Psoas muscle (tissue), 7 donors: ENCODE measurements at regions not wholly inside any gene's neighbourhood (a gene's known extent, or its start where the extent isn't known, plus 50 kb on each side); places are given as distances from the start of the nearest gene placed in this dataset.

Experiments
- ATAC-seq, 4 donors: fragments of 200-7000 bp; cut with Tn5 transposase; one replicate each; pipeline ENCODE4 v1.9.1; 2020; ENCODE audit warnings: moderate library complexity in 3 of 4, mild to moderate bottlenecking in 2 of 4
- DNase-seq, 2 donors: peaks; one replicate each; pipeline ENCODE4 v3.0.0-alpha.2; 2020
- H3K27ac ChIP-seq: fragments of 200-600 bp; one replicate; pipeline ENCODE4 v1.8.0; 2022
- H3K27me3 ChIP-seq, 3 donors: fragments of 200-600 bp in 1 of 3; one replicate each; pipeline versions ENCODE4 v1.6.1 to v1.8.0; 2013 to 2022; ENCODE audit warnings: low read length in 2 of 3, mild to moderate bottlenecking in 2 of 3, moderate library complexity in 1 of 3; ENCODE audit not compliant: insufficient read depth in 3 of 3
- H3K36me3 ChIP-seq, 2 donors: fragments of 200-600 bp in 1 of 2; one replicate each; pipeline versions ENCODE4 v1.6.1 to v1.8.0; 2013 to 2022; ENCODE audit warnings: low read depth in 1 of 2, mild to moderate bottlenecking in 1 of 2, moderate library complexity in 1 of 2; ENCODE audit not compliant: insufficient read depth in 1 of 2
- H3K4me1 ChIP-seq: fragments of 200-600 bp; one replicate; pipeline ENCODE4 v1.8.0; 2022
- H3K4me3 ChIP-seq: fragments of 200-600 bp; one replicate; pipeline ENCODE4 v1.8.0; 2022; ENCODE audit warnings: mild to moderate bottlenecking
- H3K9me3 ChIP-seq: fragments of 200-600 bp; one replicate; pipeline ENCODE4 v1.8.0; 2022
- CTCF ChIP-seq: fragments of 200-600 bp; IDR thresholded peaks from one replicate; pipeline ENCODE4 v1.8.0; 2022; ENCODE audit warnings: antibody characterized with exemption
- WGBS, 3 donors: extraction: QIAGEN DNeasy Blood & Tissue Kit; methylation state at CpG; one replicate each; pipeline versions ENCODE4 v1.1.6 to v1.1.7; 2013; 5-methylcytosine and 5-hydroxymethylcytosine counted together
- intact Hi-C, 2 donors: fragments of 100-400 bp; cut with DNase I; formaldehyde crosslinking; loops; one replicate each; pipeline versions ENCODE4 v1.11.0 to v1.14.2; 2022
- donor health status: healthy with polysubstance abuse.
- donor health status: DM: no; HTN: no; CAD: no; lungs with moderate emphysema.
- donor health status: Bipolar disorder and iron deficiency.
- donor health status: healthy.
- donor health status: DM: yes; HTN: yes; CAD: no.
- donor health status: DM: no; HTN: no; CAD: no.
- donor health status: DM: yes; HTN: yes; CAD: no.

GRCh38 chr13:91193358-91193757, 154.1 kb upstream of the MIR17HG start:
- no peaks in the 10 kb centered on the region for H3K27me3 ChIP-seq
- no peak overlapping the region for H3K27ac ChIP-seq
- no peak overlapping the region for H3K4me3 ChIP-seq
- no peak for TF ChIP-seq CTCF
- no peaks in the 10 kb centered on the region for H3K9me3 ChIP-seq
- DNase-seq (no peak), ATAC-seq (no peak)
- H3K4me1 ChIP-seq = no peaks in the 10 kb centered on the region
- H3K36me3 ChIP-seq = no peaks in the 10 kb centered on the region
- intact Hi-C loops = no loop called here
- 61 to 79% (median 71%) methylated on average over 2 of the region's 2 CpGs for WGBS, 3 donors

GRCh38 chr13:91195789-91196188, 151.7 kb upstream of the MIR17HG start:
- no peak for TF ChIP-seq CTCF
- H3K27ac ChIP-seq = no peak overlapping the region
- H3K36me3 ChIP-seq = no peaks in the 10 kb centered on the region
- DNase-seq (no peak), ATAC-seq (no peak)
- H3K4me3 ChIP-seq = no peak overlapping the region
- intact Hi-C loops = no loop called here
- H3K4me1 ChIP-seq = no peaks in the 10 kb centered on the region
- 73 to 76% (median 74%) methylated on average over 2 of the region's 2 CpGs for WGBS, 3 donors
- H3K27me3 ChIP-seq = no peaks in the 10 kb centered on the region
- H3K9me3 ChIP-seq = no peaks in the 10 kb centered on the region

GRCh38 chr13:91196958-91197357, 150.5 kb upstream of the MIR17HG start:
- WGBS, 3 donors = 67 to 75% (median 68%) methylated on average over 4 of the region's 4 CpGs
- H3K4me1 ChIP-seq = no peaks in the 10 kb centered on the region
- H3K27ac ChIP-seq = no peak overlapping the region
- H3K36me3 ChIP-seq = no peaks in the 10 kb centered on the region
- TF ChIP-seq CTCF = no peak
- H3K9me3 ChIP-seq = no peaks in the 10 kb centered on the region
- no peak for ATAC-seq
- intact Hi-C loops = no loop called here
- no peak for DNase-seq
- H3K4me3 ChIP-seq = no peak overlapping the region
- H3K27me3 ChIP-seq = no peaks in the 10 kb centered on the region

GRCh38 chr13:91199866-91200265, 147.6 kb upstream of the MIR17HG start:
- no peak for TF ChIP-seq CTCF
- DNase-seq (no peak), ATAC-seq (no peak)
- no peaks in the 10 kb centered on the region for H3K36me3 ChIP-seq
- WGBS, 3 donors = 82 to 91% (median 86%) methylated on average over 1 of the region's 1 CpG
- H3K27ac ChIP-seq = no peak overlapping the region
- intact Hi-C loops = no loop called here
- H3K4me1 ChIP-seq = no peaks in the 10 kb centered on the region
- no peaks in the 10 kb centered on the region for H3K27me3 ChIP-seq
- H3K4me3 ChIP-seq = no peak overlapping the region
- no peaks in the 10 kb centered on the region for H3K9me3 ChIP-seq

- DNase-seq (no peak), ATAC-seq (no peak)
- Histone ChIP-seq H3K36me3 (no peaks in the 10 kb centered on the region), H3K4me3 (no peak overlapping the region), H3K27ac (no peak overlapping the region), H3K9me3 (no peaks in the 10 kb centered on the region), H3K27me3 (peaks cover 0 to 3% (median 0%) of the 10 kb centered on the region in 3 donors), H3K4me1 (no peaks in the 10 kb centered on the region)
- 82 to 90% (median 90%) methylated on average over 3 of the region's 3 CpGs for WGBS, 3 donors
- intact Hi-C loops = no loop called here
- no peak for TF ChIP-seq CTCF
These were observed 147.0 kb upstream of the MIR17HG start for GRCh38 chr13:91200486-91200885.
